Gastrocnemius medialis (tissue), 4 donors: ENCODE measurements at regions not wholly inside any gene's neighbourhood (a gene's known extent, or its start where the extent isn't known, plus 50 kb on each side); places are given as distances from the start of the nearest gene placed in this dataset.

Source experiments
- ATAC-seq, 2 donors: fragments of 150-250 bp; one replicate each; pipeline ENCODE4 v1.9.1; 2016
- DNase-seq, 2 donors: peaks; one replicate each; pipeline ENCODE4 v3.0.0-alpha.2; 2019
- H3K27ac ChIP-seq, 4 donors: fragments of 200-600 bp; sonication (generic); 1 replicate in 1 of 4; 2 replicates in 3 of 4; pipeline ENCODE4 v1.5.1; 2016 to 2018; ENCODE audit warnings: mild to moderate bottlenecking in 2 of 4, moderate library complexity in 1 of 4
- H3K27me3 ChIP-seq, 3 donors: fragments of 200-600 bp; sonication (generic) in 2 of 3; 1 replicate in 1 of 3; 2 replicates in 2 of 3; pipeline versions ENCODE4 v1.5.1 to v1.6.0; 2016 to 2019; ENCODE audit warnings: mild to moderate bottlenecking in 1 of 3, moderate library complexity in 1 of 3
- H3K36me3 ChIP-seq, 2 donors: fragments of 200-600 bp; sonication (generic) in 1 of 2; one replicate each; pipeline ENCODE4 v1.5.1; 2017 to 2018
- H3K4me1 ChIP-seq, 2 donors: fragments of 200-600 bp; sonication (generic) in 1 of 2; one replicate each; pipeline ENCODE4 v1.5.1; 2016 to 2017; ENCODE audit warnings: mild to moderate bottlenecking in 2 of 2
- H3K4me3 ChIP-seq, 4 donors: fragments of 200-600 bp; sonication (generic) in 3 of 4; 1 replicate in 1 of 4; 2 replicates in 3 of 4; pipeline ENCODE4 v1.5.1; 2016 to 2019; ENCODE audit warnings: mild to moderate bottlenecking in 2 of 4
- H3K9me3 ChIP-seq, 3 donors: fragments of 200-600 bp; sonication (generic) in 2 of 3; 1 replicate in 1 of 3; 2 replicates in 2 of 3; pipeline ENCODE4 v1.5.1; 2016 to 2019
- CTCF ChIP-seq, 5 experiments: fragments of 450-650 bp in 3 of 5; fragments of 200-600 bp in 2 of 5; sonication (generic) in 2 of 5; IDR thresholded peaks in 4 of 5; conservative IDR thresholded peaks in 1 of 5; 1 replicate in 4 of 5; 2 replicates in 1 of 5; pipeline ENCODE4 v1.5.1; 2016 to 2019; ENCODE audit warnings: antibody characterized with exemption in 5 of 5, mild to moderate bottlenecking in 3 of 5, moderate library complexity in 3 of 5
- POLR2A ChIP-seq, 2 donors: fragments of 450-650 bp; IDR thresholded peaks; one replicate each; pipeline ENCODE4 v1.6.1; 2017; ENCODE audit warnings: antibody characterized with exemption in 2 of 2, mild to moderate bottlenecking in 2 of 2, moderate library complexity in 2 of 2
- in situ Hi-C, 4 donors: fragments of 200-750 bp; cut with MboI; loops; one replicate each; pipeline versions ENCODE4 v1.15.0 to v1.8.0; 2017; ENCODE audit warnings: low sequenced_read_pairs in 4 of 4
- intact Hi-C: fragments of 100-400 bp; cut with DNase I; formaldehyde crosslinking; loops from one replicate; pipeline ENCODE4 v1.15.1; 2023; ENCODE audit warnings: low total_unique reads

- Histone ChIP-seq H3K4me1 (no peaks in the 10 kb centered on the region), H3K27me3 (no peaks in the 10 kb centered on the region), H3K4me3 (no peak overlapping the region), H3K36me3 (no peaks in the 10 kb centered on the region), H3K9me3 (no peaks in the 10 kb centered on the region), H3K27ac (no peak overlapping the region)
- in situ Hi-C loops (no loop called here), intact Hi-C loops (no loop called here)
- TF ChIP-seq POLR2A (IDR thresholded peaks at IDR 0.05) (no peak), CTCF (IDR thresholded peaks at IDR 0.05 in 4 of 5, conservative IDR thresholded peaks at IDR 0.05 in 1 of 5) (no peak)
- ATAC-seq (no peak), DNase-seq (no peak)
Measured at GRCh38 chr5:152995214-152995725, 495.2 kb upstream of the GRIA1 start.

GRCh38 chr5:153005711-153006110 lies 484.8 kb upstream of the GRIA1 start:
- intact Hi-C loops: no loop called here

GRCh38 chr5:153006681-153007080 lies 483.8 kb upstream of the GRIA1 start:
- no peak overlapping the region for H3K4me3 ChIP-seq
- DNase-seq: no peak
- H3K27me3 ChIP-seq: no peaks in the 10 kb centered on the region
- H3K27ac ChIP-seq: no peak overlapping the region
- ATAC-seq: no peak
- no peaks in the 10 kb centered on the region for H3K9me3 ChIP-seq
- H3K36me3 ChIP-seq: no peaks in the 10 kb centered on the region
- H3K4me1 ChIP-seq: no peaks in the 10 kb centered on the region
- TF ChIP-seq CTCF (IDR thresholded peaks at IDR 0.05 in 4 of 5, conservative IDR thresholded peaks at IDR 0.05 in 1 of 5) (no peak), POLR2A (IDR thresholded peaks at IDR 0.05) (no peak)
- in situ Hi-C loops (no loop called here), intact Hi-C loops (no loop called here)

More at GRCh38 chr5:153005711-153006110, 484.8 kb upstream of the GRIA1 start:
- H3K27ac ChIP-seq: no peak overlapping the region
- H3K27me3 ChIP-seq: no peaks in the 10 kb centered on the region
- in situ Hi-C loops: no loop called here
- TF ChIP-seq CTCF (IDR thresholded peaks at IDR 0.05 in 4 of 5, conservative IDR thresholded peaks at IDR 0.05 in 1 of 5): no peak
- no peak for TF ChIP-seq POLR2A (IDR thresholded peaks at IDR 0.05)
- DNase-seq: no peak
- H3K4me1 ChIP-seq: no peaks in the 10 kb centered on the region
- no peak for ATAC-seq
- no peak overlapping the region for H3K4me3 ChIP-seq
- no peaks in the 10 kb centered on the region for H3K36me3 ChIP-seq
- no peaks in the 10 kb centered on the region for H3K9me3 ChIP-seq

- in situ Hi-C loops: no loop called here
- Histone ChIP-seq H3K9me3 (no peaks in the 10 kb centered on the region), H3K27ac (no peak overlapping the region), H3K4me3 (no peak overlapping the region), H3K4me1 (no peaks in the 10 kb centered on the region), H3K36me3 (no peaks in the 10 kb centered on the region), H3K27me3 (no peaks in the 10 kb centered on the region)
- intact Hi-C loops: no loop called here
- ATAC-seq (no peak), DNase-seq (no peak)
- no peak for TF ChIP-seq CTCF (IDR thresholded peaks at IDR 0.05 in 4 of 5, conservative IDR thresholded peaks at IDR 0.05 in 1 of 5)
- no peak for TF ChIP-seq POLR2A (IDR thresholded peaks at IDR 0.05)
Measured at GRCh38 chr5:153014194-153014593, 476.3 kb upstream of the GRIA1 start.

GRCh38 chr5:153018121-153018520 lies 472.3 kb upstream of the GRIA1 start:
- TF ChIP-seq CTCF (IDR thresholded peaks at IDR 0.05 in 4 of 5, conservative IDR thresholded peaks at IDR 0.05 in 1 of 5): no peak
- no peak for TF ChIP-seq POLR2A (IDR thresholded peaks at IDR 0.05)
- no peaks in the 10 kb centered on the region for H3K36me3 ChIP-seq
- H3K4me3 ChIP-seq: no peak overlapping the region
- intact Hi-C loops: no loop called here
- in situ Hi-C loops: no loop called here
- no peaks in the 10 kb centered on the region for H3K27me3 ChIP-seq
- ATAC-seq (no peak), DNase-seq (no peak)
- H3K9me3 ChIP-seq: no peaks in the 10 kb centered on the region
- H3K4me1 ChIP-seq: no peaks in the 10 kb centered on the region
- H3K27ac ChIP-seq: no peak overlapping the region
